Raji (cell line): ENCODE measurements at regions not wholly inside any gene's neighbourhood (a gene's known extent, or its start where the extent isn't known, plus 50 kb on each side); places are given as distances from the start of the nearest gene placed in this dataset.

Source experiments
- POLR2A ChIP-seq: IDR thresholded peaks from 2 replicates; pipeline ENCODE4 v1.6.1; 2011; ENCODE audit warnings: low read depth, low read length, control low read depth; ENCODE audit not compliant: insufficient read depth

GRCh38 chr22:48037618-48038017 lies 1275.2 kb downstream of the TBC1D22A start:
- TF ChIP-seq POLR2A: no peak

GRCh38 chr22:48035897-48036296 lies 1273.4 kb downstream of the TBC1D22A start:
- TF ChIP-seq POLR2A: no peak

DNA sequence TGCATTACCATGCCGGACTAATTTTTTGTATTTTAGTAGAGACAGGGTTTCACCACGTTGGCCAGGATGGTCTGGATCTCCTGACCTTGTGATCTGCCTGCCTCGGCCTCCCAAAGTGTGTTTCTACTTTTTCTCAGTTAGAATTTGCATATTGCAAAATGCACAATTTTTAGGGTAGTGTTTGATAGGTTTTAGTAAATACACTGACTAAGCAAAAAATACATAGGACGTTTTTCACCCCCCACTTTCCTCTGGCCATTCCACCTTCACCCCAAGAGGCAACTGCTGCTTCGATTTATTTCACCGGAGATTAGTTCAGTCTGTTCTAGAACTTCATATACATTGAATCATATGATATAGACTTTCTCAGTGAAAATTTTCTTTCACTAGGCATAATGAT lies 1269.1 kb downstream of the TBC1D22A start:
- TF ChIP-seq POLR2A: no peak

GRCh38 chr22:48025096-48025495 lies 1262.6 kb downstream of the TBC1D22A start:
- TF ChIP-seq POLR2A: no peak

DNA sequence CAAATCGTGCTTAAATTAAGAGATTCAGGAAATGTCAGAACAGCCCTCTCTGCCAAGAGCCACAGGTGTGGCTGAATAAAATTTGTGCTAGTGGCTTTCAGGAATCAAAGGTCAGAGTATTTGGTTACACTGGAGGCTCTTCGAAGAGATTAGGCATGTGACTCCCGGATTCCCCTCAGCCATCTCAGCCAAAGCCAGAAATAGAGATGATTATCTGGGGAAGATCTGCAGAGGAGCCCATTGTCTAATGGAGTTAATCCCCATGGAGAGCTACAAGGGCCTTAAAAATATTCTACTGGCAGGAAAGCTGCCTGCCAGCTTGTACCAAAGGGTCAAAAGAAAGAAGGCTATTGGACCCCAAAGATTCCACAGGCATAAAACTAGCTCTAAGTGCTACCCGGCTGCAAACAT lies 1259.5 kb downstream of the TBC1D22A start:
- no peak for TF ChIP-seq POLR2A

- TF ChIP-seq POLR2A: no peak
Measured at GRCh38 chr22:48018346-48018745, 1255.9 kb downstream of the TBC1D22A start.

- TF ChIP-seq POLR2A: no peak
Measured at GRCh38 chr22:48015701-48016100, 1253.3 kb downstream of the TBC1D22A start.

DNA sequence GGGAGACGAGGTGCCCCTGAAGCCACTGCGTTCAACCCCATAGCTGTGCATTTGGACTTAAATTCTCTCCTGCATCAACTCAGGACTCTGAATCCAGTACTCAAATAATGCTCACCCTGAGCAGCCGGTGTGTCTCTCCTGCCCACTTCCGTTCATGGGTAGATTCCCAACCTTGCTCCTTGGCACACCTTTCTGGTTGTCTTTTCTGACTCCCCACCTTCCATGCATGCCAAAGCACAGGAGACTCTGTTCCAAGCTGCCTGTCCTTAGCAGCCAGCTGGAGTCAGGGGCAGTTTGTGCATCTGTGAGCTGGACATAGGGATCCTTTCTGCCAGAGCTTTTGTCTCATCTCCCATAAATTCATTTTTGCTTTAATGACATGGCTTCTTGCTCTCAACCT lies 1242.5 kb downstream of the TBC1D22A start:
- no peak for TF ChIP-seq POLR2A

- TF ChIP-seq POLR2A: no peak
Measured at GRCh38 chr22:48004038-48004437, 1241.6 kb downstream of the TBC1D22A start.

DNA sequence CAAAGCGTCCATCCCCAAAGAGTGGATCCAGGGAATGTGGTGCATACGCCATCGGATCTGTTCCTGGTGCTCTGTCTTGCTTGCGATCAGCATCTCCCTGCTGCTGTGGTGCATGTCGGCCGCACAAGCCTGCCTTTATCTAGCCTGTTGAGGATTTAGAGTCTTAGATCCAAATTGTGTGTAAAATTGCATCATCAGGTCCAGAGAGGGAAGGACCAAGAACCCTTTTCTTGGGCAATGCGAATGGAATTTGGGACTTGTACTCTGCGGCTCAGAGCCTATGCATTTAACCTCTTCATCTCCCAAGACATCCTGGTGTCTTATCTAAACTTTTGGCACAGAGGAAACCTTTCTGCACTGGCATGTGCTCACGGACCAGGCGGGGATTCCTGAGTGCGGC lies 1238.7 kb downstream of the TBC1D22A start:
- TF ChIP-seq POLR2A: no peak

DNA sequence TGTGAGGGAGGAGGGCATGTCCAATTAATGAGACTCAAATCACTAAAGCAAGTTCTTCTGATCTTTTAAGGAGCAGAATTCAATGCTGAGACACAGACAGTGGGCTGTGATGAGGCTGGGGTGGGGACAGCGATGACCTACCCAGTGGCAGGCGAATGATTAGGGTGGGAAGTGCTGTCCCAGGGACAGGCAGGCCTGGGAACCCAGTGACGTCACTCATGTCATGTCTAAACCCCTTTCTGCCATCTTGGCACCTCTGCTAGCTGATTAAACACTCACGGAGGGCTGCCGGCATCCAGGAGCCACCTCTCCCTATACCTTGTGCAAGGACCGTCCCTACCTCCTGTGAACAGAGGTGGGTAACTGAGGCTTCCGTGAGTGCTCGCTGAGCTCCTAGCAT lies 1235.2 kb downstream of the TBC1D22A start:
- no peak for TF ChIP-seq POLR2A

- no peak for TF ChIP-seq POLR2A
Measured at GRCh38 chr22:47997052-47997590, 1234.7 kb downstream of the TBC1D22A start.

GRCh38 chr22:47996446-47996857 lies 1234.0 kb downstream of the TBC1D22A start:
- no peak for TF ChIP-seq POLR2A

GRCh38 chr22:47995718-47996117 lies 1233.3 kb downstream of the TBC1D22A start:
- TF ChIP-seq POLR2A: no peak

DNA sequence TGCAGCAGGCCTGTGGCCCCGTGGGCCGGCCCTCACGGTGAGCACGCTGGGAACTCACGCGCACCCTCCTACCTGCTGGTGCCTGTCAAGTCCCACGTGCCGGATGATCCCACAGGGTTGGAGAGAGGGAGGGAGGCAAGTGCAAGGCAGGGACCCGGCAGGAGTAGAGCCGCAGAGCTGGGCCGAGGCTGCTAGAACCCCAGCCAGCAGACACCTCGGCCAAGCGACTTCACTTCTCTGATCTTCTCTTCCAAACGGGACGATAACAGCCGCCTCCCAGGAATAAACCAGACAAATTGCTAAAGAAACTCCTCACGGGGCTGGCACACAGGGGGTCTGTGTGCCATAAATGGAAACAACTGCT lies 1232.8 kb downstream of the TBC1D22A start:
- no peak for TF ChIP-seq POLR2A

GRCh38 chr22:47994601-47995263 lies 1232.3 kb downstream of the TBC1D22A start:
- no peak for TF ChIP-seq POLR2A

DNA sequence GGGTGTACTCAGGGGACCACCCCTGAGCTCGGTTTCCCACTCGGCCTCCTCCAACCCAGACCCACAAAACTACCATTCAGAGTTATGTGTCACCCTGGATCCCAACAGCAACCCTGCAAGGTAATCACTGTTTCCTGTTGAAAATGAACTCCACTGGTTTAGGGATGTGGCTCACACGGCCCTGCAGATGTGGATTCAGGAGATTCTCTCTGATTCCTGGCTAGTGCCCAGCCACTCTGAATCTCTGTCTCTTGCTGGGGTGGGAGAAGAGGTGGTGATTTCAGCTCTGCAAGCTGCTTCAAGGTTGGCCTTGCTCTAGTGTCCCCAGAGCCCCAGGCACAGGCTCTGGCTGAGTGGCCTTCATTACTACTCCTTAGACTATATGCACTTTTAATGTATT lies 1231.6 kb downstream of the TBC1D22A start:
- no peak for TF ChIP-seq POLR2A

GRCh38 chr22:47990481-47990880 lies 1228.0 kb downstream of the TBC1D22A start:
- no peak for TF ChIP-seq POLR2A
